Hepatocyte (in vitro differentiated cells): ENCODE measurements at regions not wholly inside any gene's neighbourhood (a gene's known extent, or its start where the extent isn't known, plus 50 kb on each side); places are given as distances from the start of the nearest gene placed in this dataset.
"Not testable (repeated sequence)": the region's sequence is repeated elsewhere in the genome, so short reads cannot be mapped to it uniquely, and the experiment has no call there.

Source experiments
- DNase-seq: peaks from one replicate; pipeline ENCODE4 v3.0.0-alpha.2; 2016; ENCODE audit warnings: low spot score
- H2AFZ ChIP-seq: fragments of 200-600 bp; sonication (generic); 2 replicates; pipeline ENCODE4 v1.6.0; 2016; ENCODE audit warnings: antibody characterized with exemption, mild to moderate bottlenecking
- H3K27ac ChIP-seq: fragments of 200-600 bp; sonication (generic); 2 replicates; pipeline ENCODE4 v1.5.1; 2016; ENCODE audit warnings: mild to moderate bottlenecking
- H3K27me3 ChIP-seq: fragments of 200-600 bp; sonication (generic); 2 replicates; pipeline ENCODE4 v1.6.1; 2016
- H3K36me3 ChIP-seq: fragments of 200-600 bp; sonication (generic); replicated peaks from 2 replicates; pipeline ENCODE4 v1.5.1; 2016; ENCODE audit warnings: low read depth; ENCODE audit not compliant: insufficient read depth
- H3K4me1 ChIP-seq: fragments of 200-600 bp; sonication (generic); 2 replicates; pipeline ENCODE4 v1.5.1; 2016; ENCODE audit warnings: mild to moderate bottlenecking, moderate library complexity; ENCODE audit not compliant: insufficient read depth
- H3K4me2 ChIP-seq: fragments of 200-600 bp; sonication (generic); 2 replicates; pipeline ENCODE4 v1.6.0; 2016
- H3K4me3 ChIP-seq: fragments of 200-600 bp; sonication (generic); 2 replicates; pipeline ENCODE4 v1.5.1; 2016; ENCODE audit warnings: mild to moderate bottlenecking
- H3K79me2 ChIP-seq: fragments of 200-600 bp; sonication (generic); 2 replicates; pipeline ENCODE4 v1.6.0; 2017; ENCODE audit warnings: mild to moderate bottlenecking
- H3K9me2 ChIP-seq: fragments of 200-600 bp; sonication (generic); replicated peaks from 2 replicates; pipeline ENCODE4 v1.6.0; 2017; ENCODE audit warnings: mild to moderate bottlenecking; ENCODE audit not compliant: insufficient read depth
- H3K9me3 ChIP-seq: fragments of 200-600 bp; sonication (generic); 2 replicates; pipeline ENCODE4 v1.5.1; 2016; ENCODE audit warnings: low read depth, mild to moderate bottlenecking
- H4K20me1 ChIP-seq: fragments of 200-600 bp; sonication (generic); 2 replicates; pipeline ENCODE4 v1.6.0; 2016; ENCODE audit warnings: mild to moderate bottlenecking; ENCODE audit not compliant: insufficient read depth, poor library complexity, severe bottlenecking
- CTCF ChIP-seq: fragments of 200-600 bp; sonication (generic); IDR thresholded peaks from 2 replicates; pipeline ENCODE4 v1.5.1; 2016; ENCODE audit warnings: antibody characterized with exemption, mild to moderate bottlenecking; ENCODE audit not compliant: poor library complexity
- EZH2 ChIP-seq: fragments of 200-600 bp; sonication (generic); IDR thresholded peaks from 2 replicates; pipeline ENCODE4 v1.6.1; 2016; ENCODE audit warnings: antibody characterized with exemption, mild to moderate bottlenecking, borderline replicate concordance
- EZH2phosphoT487 ChIP-seq: fragments of 200-600 bp; sonication (generic); IDR thresholded peaks from one replicate; pipeline ENCODE4 v1.6.1; 2018; ENCODE audit warnings: antibody characterized with exemption, mild to moderate bottlenecking, low read depth, moderate library complexity; ENCODE audit not compliant: unreplicated experiment, severe bottlenecking
- WGBS: methylation state at CpG from one replicate; pipeline ENCODE4 v1.1.6; 2016; ENCODE audit warnings: low lambda C conversion rate; ENCODE audit errors: missing lambda C conversion rate; 5-methylcytosine and 5-hydroxymethylcytosine counted together

GRCh38 chr15:98103570-98103969 is 143.1 kb downstream of the ARRDC4 start:
- H3K9me2 ChIP-seq = no peaks in the 10 kb centered on the region
- H3K27ac ChIP-seq = no peak overlapping the region
- TF ChIP-seq CTCF (no peak), EZH2 (no peak), EZH2phosphoT487 (no peak)
- no peaks in the 10 kb centered on the region for H3K27me3 ChIP-seq
- H3K4me2 ChIP-seq = no peak overlapping the region
- no peaks in the 10 kb centered on the region for H3K36me3 ChIP-seq
- no peaks in the 10 kb centered on the region for H3K9me3 ChIP-seq
- H3K4me3 ChIP-seq = no peak overlapping the region
- no peak overlapping the region for H2AFZ ChIP-seq
- no peak for DNase-seq
- H4K20me1 ChIP-seq = no peaks in the 10 kb centered on the region
- no peaks in the 10 kb centered on the region for H3K79me2 ChIP-seq
- 94% methylated on average over 6 of the region's 6 CpGs for WGBS
- no peaks in the 10 kb centered on the region for H3K4me1 ChIP-seq

GRCh38 chr15:98104386-98105151 is 144.1 kb downstream of the ARRDC4 start:
- H3K27ac ChIP-seq, H3K9me3 ChIP-seq, H3K4me3 ChIP-seq, H2AFZ ChIP-seq, DNase-seq, H4K20me1 ChIP-seq, H3K27me3 ChIP-seq, H3K4me2 ChIP-seq, H3K79me2 ChIP-seq, H3K36me3 ChIP-seq, H3K9me2 ChIP-seq, H3K4me1 ChIP-seq: not testable (repeated sequence)
- 93% methylated on average over 51 of the region's 53 CpGs for WGBS

DNA sequence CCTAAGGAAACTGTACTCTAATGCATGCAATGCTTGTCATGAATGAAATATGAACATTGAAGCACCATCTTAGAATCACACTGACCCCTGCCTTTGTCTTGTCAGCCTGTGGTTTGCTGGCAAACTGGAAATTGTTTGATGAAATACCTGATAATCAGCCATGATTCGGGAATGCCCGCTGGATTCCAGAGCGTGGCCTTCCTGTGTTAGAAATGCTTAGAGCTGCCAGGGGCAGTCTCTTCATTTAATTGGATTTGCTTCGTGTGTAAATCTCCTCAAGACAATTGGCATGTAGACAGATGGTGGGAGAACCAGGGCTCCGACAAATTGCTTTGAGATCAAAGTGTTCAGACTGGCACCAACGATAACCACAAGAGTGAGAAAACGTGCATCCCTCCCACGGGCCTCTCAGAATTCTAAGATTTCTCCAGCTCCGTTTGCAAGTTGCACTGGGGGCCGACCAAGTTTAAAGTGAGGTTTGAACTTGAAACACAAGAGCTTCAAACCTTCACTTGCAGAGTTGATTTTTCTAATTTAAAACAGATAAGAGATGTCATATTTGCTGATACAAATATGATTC is 146.2 kb downstream of the ARRDC4 start:
- H4K20me1 ChIP-seq, H3K9me3 ChIP-seq, H3K4me1 ChIP-seq, H2AFZ ChIP-seq, H3K36me3 ChIP-seq, H3K4me2 ChIP-seq, H3K9me2 ChIP-seq, H3K27ac ChIP-seq, H3K4me3 ChIP-seq, H3K79me2 ChIP-seq, DNase-seq, H3K27me3 ChIP-seq: not testable (repeated sequence)
- WGBS = 68% methylated on average over 10 of the region's 10 CpGs

- H4K20me1 ChIP-seq = no peaks in the 10 kb centered on the region
- H2AFZ ChIP-seq = no peak overlapping the region
- no peak overlapping the region for H3K4me3 ChIP-seq
- H3K4me2 ChIP-seq = no peak overlapping the region
- H3K9me2 ChIP-seq = no peaks in the 10 kb centered on the region
- no peaks in the 10 kb centered on the region for H3K36me3 ChIP-seq
- no peaks in the 10 kb centered on the region for H3K4me1 ChIP-seq
- H3K27me3 ChIP-seq = no peaks in the 10 kb centered on the region
- DNase-seq = no peak
- 71% methylated on average over 3 of the region's 3 CpGs for WGBS
- TF ChIP-seq EZH2phosphoT487 = no peak
- no peak for TF ChIP-seq EZH2
- no peak for TF ChIP-seq CTCF
- no peaks in the 10 kb centered on the region for H3K9me3 ChIP-seq
- no peak overlapping the region for H3K27ac ChIP-seq
- H3K79me2 ChIP-seq = no peaks in the 10 kb centered on the region
Observed at GRCh38 chr15:98111806-98112205, 151.3 kb downstream of the ARRDC4 start.
